ENCODE measurements at regions not wholly inside any gene's neighbourhood (a gene's known extent, or its start where the extent isn't known, plus 50 kb on each side); places are given as distances from the start of the nearest gene placed in this dataset.

DNA sequence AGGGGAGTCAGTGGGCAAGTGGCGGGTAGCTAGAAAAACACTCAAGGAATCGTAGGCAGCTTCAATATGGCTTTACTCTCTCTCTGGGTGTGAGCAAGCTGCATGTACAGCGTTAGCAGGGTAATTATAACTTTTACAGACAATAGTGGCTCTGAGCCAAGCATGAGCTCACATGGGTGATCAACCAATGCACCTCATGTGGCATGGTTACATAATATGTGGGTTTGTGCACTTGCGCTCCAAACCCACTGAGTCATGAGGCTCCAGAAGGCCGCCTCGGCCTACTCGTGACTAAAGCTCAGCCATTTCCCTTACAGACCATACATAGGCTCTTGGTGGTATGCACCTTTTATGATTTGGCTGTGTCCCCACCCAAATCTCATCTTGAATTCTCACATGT, 78.4 kb upstream of the FBXL4 start (continued):
- peak in 1 of 2 experiments; percentile 79; a peak in 1 of 3 replicates for TF ChIP-seq CBX3 (IDR thresholded peaks at IDR 0.05; ENCODE audit: borderline replicate concordance in 1 of 2, low read length in 2 of 2)

DNA sequence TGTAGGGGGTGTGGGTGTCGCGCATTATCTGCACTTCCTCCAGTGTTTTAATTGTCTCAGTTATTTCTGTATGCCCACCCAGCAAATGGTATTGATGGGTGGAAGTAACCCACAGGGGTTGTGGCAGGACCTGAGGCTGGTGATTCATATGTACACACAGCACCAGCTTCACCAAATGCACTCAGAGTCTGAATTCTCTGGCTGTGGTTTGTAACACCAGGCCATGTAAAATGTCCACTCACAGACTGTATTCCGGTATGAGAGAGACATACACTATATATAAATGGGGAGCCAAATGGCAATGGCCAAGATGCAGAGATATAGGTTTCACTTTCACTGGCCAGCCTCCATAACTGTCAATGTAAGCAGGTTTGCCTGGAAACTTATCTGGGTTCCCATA, 76.3 kb upstream of the FBXL4 start:
- Histone ChIP-seq H3K9me1 (ENCODE audit: control insufficient read depth, insufficient read depth, low read length) (no peaks in the 10 kb centered on the region), H3K4me1 (replicated peaks in 1 of 2; ENCODE audit: control insufficient read depth in 2 of 2, insufficient read depth in 2 of 2, low read length in 2 of 2) (no peaks in the 10 kb centered on the region), H3K9ac (ENCODE audit: insufficient read depth in 1 of 2, low read depth in 2 of 2, low read length in 2 of 2) (no peak overlapping the region), H3K4me3 (no peak overlapping the region), H3K9me3 (replicated peaks; ENCODE audit: control insufficient read depth, insufficient read depth, low read depth, low read length) (no peaks in the 10 kb centered on the region), H3K79me2 (ENCODE audit: control insufficient read depth, insufficient read depth, low read length) (no peaks in the 10 kb centered on the region), H3K36me3 (ENCODE audit: control insufficient read depth, insufficient read depth, low read length) (no peaks in the 10 kb centered on the region), H2AFZ (ENCODE audit: low read depth, low read length) (no peak overlapping the region), H3K27ac (ENCODE audit: extremely low read depth, low read depth, low read length) (no peak overlapping the region), H3K4me2 (ENCODE audit: insufficient read depth, low read length) (no peak overlapping the region), H4K20me1 (replicated peaks; ENCODE audit: control insufficient read depth, insufficient read depth, low read length) (no peaks in the 10 kb centered on the region), H3K27me3 (ENCODE audit: control insufficient read depth in 2 of 2, insufficient read depth in 2 of 2, low read length in 2 of 2) (peaks cover 0 to 21% of the 10 kb centered on the region in 2 experiments; a peak in 2 of 5 replicates)
- in situ Hi-C loops (cut with MboI), result no loop called here
- DNase-seq (ENCODE audit: extremely low read depth in 1 of 4, low spot score in 3 of 4) (no peak), ATAC-seq (no peak), FAIRE-seq (no peak)
- 0% methylated on average over 3 of the region's 3 CpGs for WGBS (ENCODE audit: insufficient coverage, low coverage, missing lambda C conversion rate)
- TF ChIP-seq, protein P1, sequence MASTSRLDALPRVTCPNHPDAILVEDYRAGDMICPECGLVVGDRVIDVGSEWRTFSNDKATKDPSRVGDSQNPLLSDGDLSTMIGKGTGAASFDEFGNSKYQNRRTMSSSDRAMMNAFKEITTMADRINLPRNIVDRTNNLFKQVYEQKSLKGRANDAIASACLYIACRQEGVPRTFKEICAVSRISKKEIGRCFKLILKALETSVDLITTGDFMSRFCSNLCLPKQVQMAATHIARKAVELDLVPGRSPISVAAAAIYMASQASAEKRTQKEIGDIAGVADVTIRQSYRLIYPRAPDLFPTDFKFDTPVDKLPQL (IDR thresholded peaks at IDR 0.05; ENCODE audit: extremely low read depth, insufficient read length), result no peak
- TF ChIP-seq TBL1XR1 (IDR thresholded peaks at IDR 0.05; ENCODE audit: low read length in 2 of 2) (no peak), ZNF212 (CRISPR knock-in tag; IDR thresholded peaks at IDR 0.05) (no peak), FUS (optimal IDR thresholded peaks at IDR 0.05; ENCODE audit: low read depth, low read length) (no peak), U2AF1 (optimal IDR thresholded peaks at IDR 0.05; ENCODE audit: low read depth, low read length) (no peak), TFAM (CRISPR knock-in tag; conservative IDR thresholded peaks at IDR 0.05) (no peak), ATF1 (CRISPR knock-in tag; IDR thresholded peaks at IDR 0.05) (no peak), ATF1 (tag; IDR thresholded peaks at IDR 0.05) (no peak)
- ChIA-PET POLR2A (no interaction called here), CTCF (ENCODE audit: low intra/inter-chr PET ratio) (no interaction called here)
- intact Hi-C loops (cut with micrococcal nuclease), result no loop called here
- no TSS peak for BruUV-seq (replicated peaks)

Data from K562 (cell line).